ENCODE measurements at regions not wholly inside any gene's neighbourhood (a gene's known extent, or its start where the extent isn't known, plus 50 kb on each side); places are given as distances from the start of the nearest gene placed in this dataset.
A peak's percentile ranks its signal among the peaks of the same experiment; 100 is the strongest.

- Histone ChIP-seq H3K27me3 (no peaks in the 10 kb centered on the region), H3K4me3 (no peak overlapping the region), H3K36me3 (no peaks in the 10 kb centered on the region), H3K27ac (no peak overlapping the region), H3K9me3 (no peaks in the 10 kb centered on the region), H3K4me1 (peaks cover 0 to 11% of the 10 kb centered on the region in 2 donors)
- TF ChIP-seq, protein P1, sequence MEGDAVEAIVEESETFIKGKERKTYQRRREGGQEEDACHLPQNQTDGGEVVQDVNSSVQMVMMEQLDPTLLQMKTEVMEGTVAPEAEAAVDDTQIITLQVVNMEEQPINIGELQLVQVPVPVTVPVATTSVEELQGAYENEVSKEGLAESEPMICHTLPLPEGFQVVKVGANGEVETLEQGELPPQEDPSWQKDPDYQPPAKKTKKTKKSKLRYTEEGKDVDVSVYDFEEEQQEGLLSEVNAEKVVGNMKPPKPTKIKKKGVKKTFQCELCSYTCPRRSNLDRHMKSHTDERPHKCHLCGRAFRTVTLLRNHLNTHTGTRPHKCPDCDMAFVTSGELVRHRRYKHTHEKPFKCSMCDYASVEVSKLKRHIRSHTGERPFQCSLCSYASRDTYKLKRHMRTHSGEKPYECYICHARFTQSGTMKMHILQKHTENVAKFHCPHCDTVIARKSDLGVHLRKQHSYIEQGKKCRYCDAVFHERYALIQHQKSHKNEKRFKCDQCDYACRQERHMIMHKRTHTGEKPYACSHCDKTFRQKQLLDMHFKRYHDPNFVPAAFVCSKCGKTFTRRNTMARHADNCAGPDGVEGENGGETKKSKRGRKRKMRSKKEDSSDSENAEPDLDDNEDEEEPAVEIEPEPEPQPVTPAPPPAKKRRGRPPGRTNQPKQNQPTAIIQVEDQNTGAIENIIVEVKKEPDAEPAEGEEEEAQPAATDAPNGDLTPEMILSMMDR (IDR thresholded peaks at IDR 0.05), result no peak
- no peak for DNase-seq (ENCODE audit: low spot score)
These were observed 355.7 kb upstream of the TBL1XR1 start for GRCh38 chr3:177553012-177553411.

- no peak overlapping the region for H3K4me3 ChIP-seq
- no peak overlapping the region for H3K27ac ChIP-seq
- H3K27me3 ChIP-seq, result no peaks in the 10 kb centered on the region
- TF ChIP-seq, protein P1 (IDR thresholded peaks at IDR 0.05), result no peak
- peaks cover 0 to 8% of the 10 kb centered on the region in 2 donors for H3K4me1 ChIP-seq
- no peaks in the 10 kb centered on the region for H3K36me3 ChIP-seq
- H3K9me3 ChIP-seq, result no peaks in the 10 kb centered on the region
- no peak for DNase-seq (ENCODE audit: low spot score)
These were observed 356.3 kb upstream of the TBL1XR1 start for GRCh38 chr3:177553579-177553978.

DNA sequence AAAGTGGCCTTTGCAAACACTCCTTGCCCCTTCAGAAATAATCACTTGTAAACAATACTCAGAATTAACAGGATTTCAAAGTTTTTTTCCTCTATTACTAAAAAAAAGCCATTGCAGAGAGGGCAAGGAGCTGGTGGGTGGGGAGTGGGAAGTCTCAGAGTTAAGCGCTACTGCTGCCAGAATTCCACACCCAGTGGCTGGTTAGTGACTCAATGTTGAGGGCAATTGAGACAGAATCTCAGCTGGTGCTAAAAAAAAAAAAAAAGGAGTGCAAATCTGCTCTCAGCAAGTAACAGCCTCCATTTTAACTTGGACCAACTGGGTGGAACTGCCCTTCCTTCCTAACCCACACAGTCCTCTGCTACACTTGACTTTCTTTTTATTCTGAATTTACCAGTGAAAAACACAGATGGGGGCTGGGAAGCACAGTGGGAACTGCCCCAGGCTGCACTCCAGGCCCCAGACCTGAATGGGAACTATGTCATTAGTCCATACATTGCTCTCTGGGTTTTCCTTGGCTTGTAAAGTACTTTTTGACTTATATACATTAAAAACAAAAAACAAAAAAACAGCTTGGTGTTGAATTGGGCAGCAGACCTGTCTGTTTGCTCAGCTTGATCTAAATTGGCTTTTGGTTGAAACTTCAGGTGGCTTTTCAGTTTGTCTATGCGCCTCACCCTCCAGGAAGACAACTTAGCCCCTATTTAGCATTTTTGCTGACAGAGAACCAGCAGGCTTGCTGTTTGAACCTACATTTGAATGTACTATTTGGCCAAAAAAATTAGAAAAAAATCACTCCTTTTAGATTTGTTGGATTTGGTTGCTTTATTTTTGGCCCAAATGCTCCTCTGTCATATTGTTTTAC is 357.8 kb upstream of the TBL1XR1 start:
- Histone ChIP-seq H3K27ac (peak overlapping the region in 1 of 2 donors; percentile 11), H3K9me3 (no peaks in the 10 kb centered on the region), H3K4me3 (no peak overlapping the region), H3K27me3 (no peaks in the 10 kb centered on the region), H3K4me1 (peaks cover 0 to 8% of the 10 kb centered on the region in 2 donors), H3K36me3 (no peaks in the 10 kb centered on the region)
- TF ChIP-seq, protein P1 (IDR thresholded peaks at IDR 0.05), result no peak
- DNase-seq (ENCODE audit: low spot score), result peak; percentile 73

- TF ChIP-seq, protein P1 (IDR thresholded peaks at IDR 0.05), result no peak
- Histone ChIP-seq H3K4me3 (no peak overlapping the region), H3K4me1 (peaks cover 0 to 8% of the 10 kb centered on the region in 2 donors), H3K9me3 (no peaks in the 10 kb centered on the region), H3K27me3 (no peaks in the 10 kb centered on the region), H3K27ac (no peak overlapping the region), H3K36me3 (no peaks in the 10 kb centered on the region)
- no peak for DNase-seq (ENCODE audit: low spot score)
These were observed 360.3 kb upstream of the TBL1XR1 start for GRCh38 chr3:177557548-177557947.

- no peak overlapping the region for H3K27ac ChIP-seq
- H3K27me3 ChIP-seq, result no peaks in the 10 kb centered on the region
- TF ChIP-seq, protein P1 (IDR thresholded peaks at IDR 0.05), result no peak
- DNase-seq (ENCODE audit: low spot score), result no peak
- H3K36me3 ChIP-seq, result no peaks in the 10 kb centered on the region
- H3K4me3 ChIP-seq, result no peak overlapping the region
- no peaks in the 10 kb centered on the region for H3K9me3 ChIP-seq
- no peaks in the 10 kb centered on the region for H3K4me1 ChIP-seq
These were observed 364.1 kb upstream of the TBL1XR1 start for GRCh38 chr3:177561365-177561764.
